Sigmoid colon (tissue), 6 donors: ENCODE measurements at regions not wholly inside any gene's neighbourhood (a gene's known extent, or its start where the extent isn't known, plus 50 kb on each side); places are given as distances from the start of the nearest gene placed in this dataset.
"Not testable (repeated sequence)": the region's sequence is repeated elsewhere in the genome, so short reads cannot be mapped to it uniquely, and the experiment has no call there.

ENCODE experiments used
- DNase-seq: peaks from one replicate; pipeline ENCODE4 v3.0.0-alpha.2; 2019
- H3K27ac ChIP-seq, 4 donors: fragments of 200-600 bp; sonication (generic); one replicate each; pipeline ENCODE4 v1.5.1; 2016 to 2019; ENCODE audit warnings: mild to moderate bottlenecking in 1 of 4
- H3K27me3 ChIP-seq, 3 donors: fragments of 200-600 bp; sonication (generic); one replicate each; pipeline ENCODE4 v1.5.1; 2019; ENCODE audit warnings: mild to moderate bottlenecking in 1 of 3
- H3K36me3 ChIP-seq, 4 donors: fragments of 200-600 bp; sonication (generic); one replicate each; pipeline ENCODE4 v1.5.1; 2016 to 2019
- H3K4me1 ChIP-seq, 4 donors: fragments of 200-600 bp; sonication (generic); one replicate each; pipeline ENCODE4 v1.5.1; 2017 to 2019
- H3K4me3 ChIP-seq, 4 donors: fragments of 200-600 bp; sonication (generic); one replicate each; pipeline ENCODE4 v1.5.1; 2017 to 2019; ENCODE audit warnings: mild to moderate bottlenecking in 2 of 4, moderate library complexity in 1 of 4
- H3K9me3 ChIP-seq, 4 donors: fragments of 200-600 bp in 3 of 4; sonication (generic) in 3 of 4; one replicate each; pipeline versions ENCODE4 v1.5.1 to v1.6.1; 2013 to 2019
- EP300 ChIP-seq, 4 donors: sonication (generic); formaldehyde crosslinking; IDR thresholded peaks; one replicate each; pipeline ENCODE4 v1.6.1; 2017; ENCODE audit warnings: antibody characterized with exemption in 4 of 4
- POLR2A ChIP-seq, 2 donors: fragments of 450-650 bp; IDR thresholded peaks; one replicate each; pipeline ENCODE4 v1.6.1; 2016; ENCODE audit warnings: antibody characterized with exemption in 2 of 2, mild to moderate bottlenecking in 2 of 2, moderate library complexity in 2 of 2
- POLR2AphosphoS5 ChIP-seq, 4 donors: sonication (generic); formaldehyde crosslinking; IDR thresholded peaks; one replicate each; pipeline ENCODE4 v1.6.1; 2017; ENCODE audit warnings: antibody characterized with exemption in 4 of 4
- WGBS, 2 donors: extraction: QIAGEN DNeasy Blood & Tissue Kit; methylation state at CpG; one replicate each; pipeline ENCODE4 v1.1.7; 2013; 5-methylcytosine and 5-hydroxymethylcytosine counted together
- intact Hi-C: fragments of 100-400 bp; cut with DNase I; formaldehyde crosslinking; loops from one replicate; pipeline ENCODE4 v1.15.1; 2023
- TF ChIP-seq, protein P1 (sequence below), 4 experiments: fragments of 450-650 bp in 3 of 4; fragments of 200-600 bp in 1 of 4; IDR thresholded peaks; one replicate each; pipeline ENCODE4 v1.5.1; 2016 to 2019; ENCODE audit warnings: antibody characterized with exemption in 4 of 4, mild to moderate bottlenecking in 3 of 4, moderate library complexity in 2 of 4
- donor health status: healthy with polysubstance abuse.
- donor health status: healthy.

DNA sequence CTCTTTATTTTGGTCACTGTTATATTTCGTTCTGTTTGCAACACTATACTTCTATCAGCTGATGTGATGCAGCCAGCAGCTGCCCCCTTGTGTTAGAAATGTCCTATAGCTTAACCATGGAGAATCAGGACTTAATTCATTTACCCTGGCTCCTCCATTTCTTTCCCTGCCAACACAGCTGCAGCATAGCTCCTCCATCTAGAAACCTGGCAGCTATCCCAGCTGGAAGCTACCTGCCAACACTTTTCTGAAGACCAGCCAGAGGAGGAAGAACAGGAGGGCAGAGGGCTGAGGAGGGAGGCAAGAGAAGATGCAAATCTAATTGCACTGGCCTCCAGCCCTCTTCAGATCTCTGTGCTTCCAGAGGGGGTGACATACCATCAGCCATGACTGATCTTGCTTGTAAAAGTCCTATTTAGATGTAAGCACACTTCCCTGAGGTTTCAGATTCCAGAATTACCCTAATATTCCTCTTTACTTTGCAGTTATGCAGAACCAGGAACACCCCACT is 156.8 kb upstream of the TMEM260 start:
- peak; percentile 82 for DNase-seq
- Histone ChIP-seq H3K4me1 (peaks cover 0 to 21% (median 13%) of the 10 kb centered on the region in 4 donors), H3K36me3 (no peaks in the 10 kb centered on the region), H3K27ac (no peak overlapping the region), H3K4me3 (no peak overlapping the region), H3K9me3 (peaks cover 0 to 2% (median 0%) of the 10 kb centered on the region in 4 donors), H3K27me3 (no peaks in the 10 kb centered on the region)
- intact Hi-C loops = loop anchor here (5.0 kb wide), 1 partner anchor 715 kb away; no protein-coding TSS in a partner anchor
- 0 to 5% methylated on average over 1 of the region's 1 CpG for WGBS, 2 donors
- no peak for TF ChIP-seq POLR2A (IDR thresholded peaks at IDR 0.05)
- TF ChIP-seq, protein P1, sequence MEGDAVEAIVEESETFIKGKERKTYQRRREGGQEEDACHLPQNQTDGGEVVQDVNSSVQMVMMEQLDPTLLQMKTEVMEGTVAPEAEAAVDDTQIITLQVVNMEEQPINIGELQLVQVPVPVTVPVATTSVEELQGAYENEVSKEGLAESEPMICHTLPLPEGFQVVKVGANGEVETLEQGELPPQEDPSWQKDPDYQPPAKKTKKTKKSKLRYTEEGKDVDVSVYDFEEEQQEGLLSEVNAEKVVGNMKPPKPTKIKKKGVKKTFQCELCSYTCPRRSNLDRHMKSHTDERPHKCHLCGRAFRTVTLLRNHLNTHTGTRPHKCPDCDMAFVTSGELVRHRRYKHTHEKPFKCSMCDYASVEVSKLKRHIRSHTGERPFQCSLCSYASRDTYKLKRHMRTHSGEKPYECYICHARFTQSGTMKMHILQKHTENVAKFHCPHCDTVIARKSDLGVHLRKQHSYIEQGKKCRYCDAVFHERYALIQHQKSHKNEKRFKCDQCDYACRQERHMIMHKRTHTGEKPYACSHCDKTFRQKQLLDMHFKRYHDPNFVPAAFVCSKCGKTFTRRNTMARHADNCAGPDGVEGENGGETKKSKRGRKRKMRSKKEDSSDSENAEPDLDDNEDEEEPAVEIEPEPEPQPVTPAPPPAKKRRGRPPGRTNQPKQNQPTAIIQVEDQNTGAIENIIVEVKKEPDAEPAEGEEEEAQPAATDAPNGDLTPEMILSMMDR (IDR thresholded peaks at IDR 0.05) = peak; percentile 35 to 67 (median 59)
- TF ChIP-seq POLR2AphosphoS5 (IDR thresholded peaks at IDR 0.05) = peak in 2 of 4 donors; percentile 23 to 39

DNA sequence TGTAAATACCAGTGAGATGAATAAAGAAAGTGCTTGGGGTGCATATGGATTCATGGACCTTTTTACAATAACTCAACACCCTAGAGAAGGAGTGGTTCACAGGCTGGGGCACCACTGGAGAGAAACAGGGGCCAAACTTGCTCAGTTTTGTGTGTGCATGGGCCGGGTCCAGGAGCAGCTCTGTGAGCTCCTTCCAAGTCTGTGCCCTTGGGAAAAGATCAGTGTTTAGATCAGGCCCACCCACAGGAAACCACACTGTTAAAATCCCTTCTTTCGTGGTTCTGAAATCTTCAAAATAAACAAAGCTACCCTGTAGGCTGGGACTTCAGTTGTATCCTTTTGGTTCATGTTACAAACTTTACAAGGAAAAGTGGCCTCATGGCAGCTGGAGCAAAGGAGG is 156.1 kb upstream of the TMEM260 start:
- Histone ChIP-seq H3K9me3 (peaks cover 0 to 2% (median 0%) of the 10 kb centered on the region in 4 donors), H3K27me3 (no peaks in the 10 kb centered on the region), H3K36me3 (no peaks in the 10 kb centered on the region), H3K27ac (no peak overlapping the region), H3K4me1 (peaks cover 0 to 21% (median 13%) of the 10 kb centered on the region in 4 donors), H3K4me3 (no peak overlapping the region)
- DNase-seq = no peak
- WGBS, 2 donors = 31 to 70% methylated on average over 2 of the region's 2 CpGs
- intact Hi-C loops = loop anchor here (5.0 kb wide), 1 partner anchor 716 kb away; no protein-coding TSS in a partner anchor
- TF ChIP-seq POLR2A (IDR thresholded peaks at IDR 0.05) (no peak), EP300 (IDR thresholded peaks at IDR 0.05) (no peak), POLR2AphosphoS5 (IDR thresholded peaks at IDR 0.05) (no peak)
- TF ChIP-seq, protein P1 (IDR thresholded peaks at IDR 0.05) = no peak

DNA sequence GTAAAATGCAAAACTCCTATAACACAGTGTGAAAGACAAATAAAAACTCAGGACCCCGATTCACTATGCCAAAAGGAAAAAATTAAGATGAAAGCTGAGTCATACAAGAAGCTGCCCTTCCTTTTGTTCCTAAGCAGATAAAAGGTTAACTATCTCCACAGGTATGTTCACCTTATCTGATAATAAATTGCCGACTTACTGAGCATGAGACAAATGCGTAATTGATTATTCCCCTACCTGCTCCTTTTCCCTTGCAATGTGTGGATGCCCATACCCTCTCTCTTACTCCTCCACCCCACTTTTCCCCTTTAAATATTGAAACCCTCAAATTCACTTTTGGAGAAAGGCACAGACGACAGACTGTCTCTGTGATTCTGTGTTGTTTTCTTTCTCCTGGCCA is 148.6 kb upstream of the TMEM260 start:
- no peaks in the 10 kb centered on the region for H3K27me3 ChIP-seq
- no peak for DNase-seq
- no peaks in the 10 kb centered on the region for H3K4me1 ChIP-seq
- TF ChIP-seq POLR2AphosphoS5 (IDR thresholded peaks at IDR 0.05) = no peak
- TF ChIP-seq, protein P1 (IDR thresholded peaks at IDR 0.05) = no peak
- TF ChIP-seq POLR2A (IDR thresholded peaks at IDR 0.05) = no peak
- TF ChIP-seq EP300 (IDR thresholded peaks at IDR 0.05) = no peak
- intact Hi-C loops = no loop called here
- 55 to 78% methylated on average over 4 of the region's 4 CpGs for WGBS, 2 donors
- no peak overlapping the region for H3K4me3 ChIP-seq
- no peaks in the 10 kb centered on the region for H3K36me3 ChIP-seq
- H3K9me3 ChIP-seq = no peaks in the 10 kb centered on the region
- no peak overlapping the region for H3K27ac ChIP-seq

DNA sequence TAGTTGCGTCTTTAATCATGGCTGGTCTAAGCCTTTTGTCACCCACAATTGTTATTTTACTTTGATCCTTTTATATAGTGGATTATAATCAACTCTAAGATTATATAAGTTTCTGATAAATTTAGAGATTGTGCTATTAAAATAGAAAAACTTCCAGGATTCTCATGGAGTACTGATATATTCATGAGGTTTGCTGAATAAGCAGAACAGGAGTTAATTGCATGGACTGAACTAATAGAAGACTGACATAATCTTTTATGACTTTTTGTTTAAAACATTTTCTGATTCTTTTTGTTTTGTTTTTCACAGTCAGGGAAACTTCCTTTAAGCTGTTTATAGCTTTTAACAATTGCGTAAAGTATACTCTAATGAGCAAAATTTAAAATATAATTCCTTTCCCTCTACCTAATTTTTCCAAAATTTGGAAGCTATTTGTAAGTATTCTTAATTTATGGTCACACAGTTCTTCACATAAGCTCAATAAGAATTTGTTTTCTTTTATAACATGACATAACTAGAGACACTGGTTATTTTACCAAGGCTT is 129.9 kb upstream of the TMEM260 start:
- Histone ChIP-seq H3K9me3 (no peaks in the 10 kb centered on the region), H3K4me1 (no peaks in the 10 kb centered on the region), H3K27me3 (no peaks in the 10 kb centered on the region), H3K4me3 (no peak overlapping the region), H3K27ac (no peak overlapping the region), H3K36me3 (no peaks in the 10 kb centered on the region)
- no peak for DNase-seq
- TF ChIP-seq POLR2A (IDR thresholded peaks at IDR 0.05) = no peak
- TF ChIP-seq, protein P1 (IDR thresholded peaks at IDR 0.05) = no peak
- no peak for TF ChIP-seq POLR2AphosphoS5 (IDR thresholded peaks at IDR 0.05)
- TF ChIP-seq EP300 (IDR thresholded peaks at IDR 0.05) = no peak
- WGBS, 2 donors = 95 to 96% methylated on average over 2 of the region's 2 CpGs
- intact Hi-C loops = no loop called here

DNA sequence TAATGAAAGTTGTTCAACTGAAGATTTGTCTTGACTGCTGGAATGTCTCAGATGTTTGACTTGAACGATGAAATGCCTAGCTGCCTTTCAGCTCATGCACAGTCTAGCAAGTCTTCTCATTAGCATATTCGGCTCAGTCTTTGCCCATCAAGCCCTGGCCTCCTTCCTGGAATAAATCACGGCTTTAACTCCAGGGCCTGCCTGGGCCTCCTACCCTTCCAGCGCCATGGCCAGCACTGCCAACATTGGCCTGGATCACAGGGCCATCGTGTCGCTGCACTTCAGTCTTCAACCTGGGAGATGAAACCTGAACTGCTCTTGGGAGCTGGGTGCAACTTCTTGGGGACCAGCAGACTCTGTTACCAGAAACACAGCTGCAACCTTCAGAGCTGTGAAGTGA is 126.7 kb upstream of the TMEM260 start:
- H3K27me3 ChIP-seq = no peaks in the 10 kb centered on the region
- no peak overlapping the region for H3K4me3 ChIP-seq
- no peak for DNase-seq
- TF ChIP-seq POLR2A (IDR thresholded peaks at IDR 0.05) = no peak
- TF ChIP-seq EP300 (IDR thresholded peaks at IDR 0.05) = no peak
- TF ChIP-seq, protein P1 (IDR thresholded peaks at IDR 0.05) = no peak
- TF ChIP-seq POLR2AphosphoS5 (IDR thresholded peaks at IDR 0.05) = no peak
- no peaks in the 10 kb centered on the region for H3K36me3 ChIP-seq
- no peaks in the 10 kb centered on the region for H3K4me1 ChIP-seq
- H3K27ac ChIP-seq = no peak overlapping the region
- intact Hi-C loops = no loop called here
- H3K9me3 ChIP-seq = no peaks in the 10 kb centered on the region
- 82 to 92% methylated on average over 6 of the region's 6 CpGs for WGBS, 2 donors

DNA sequence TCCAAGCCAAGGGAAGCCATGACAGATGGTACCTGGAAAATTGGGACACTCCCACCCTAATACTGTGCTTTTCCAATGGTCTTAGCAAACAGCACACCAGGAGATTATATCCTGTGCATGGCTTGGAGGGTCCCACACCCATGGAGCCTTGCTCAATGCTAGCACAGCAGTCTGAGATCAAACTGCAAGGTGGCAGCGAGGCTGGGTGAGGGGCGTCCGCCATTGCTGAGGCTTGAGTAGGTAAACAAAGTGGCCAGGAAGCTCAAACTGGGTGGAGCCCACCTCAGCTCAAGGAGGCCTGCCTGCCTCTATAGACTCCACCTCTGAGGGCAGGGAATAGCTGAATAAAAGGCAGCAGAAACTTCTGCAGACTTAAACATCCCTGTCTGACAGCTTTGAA is 124.9 kb upstream of the TMEM260 start:
- intact Hi-C loops, H3K4me1 ChIP-seq, H3K4me3 ChIP-seq, DNase-seq, H3K36me3 ChIP-seq, H3K27ac ChIP-seq, H3K9me3 ChIP-seq, H3K27me3 ChIP-seq: not testable (repeated sequence)
- 92 to 95% methylated on average over 3 of the region's 3 CpGs for WGBS, 2 donors
